Fibroblast of skin of back (primary cell): ENCODE measurements at regions not wholly inside any gene's neighbourhood (a gene's known extent, or its start where the extent isn't known, plus 50 kb on each side); places are given as distances from the start of the nearest gene placed in this dataset.
"Not testable (repeated sequence)": the region's sequence is repeated elsewhere in the genome, so short reads cannot be mapped to it uniquely, and the experiment has no call there.

Source experiments
- DNase-seq: peaks from one replicate; pipeline ENCODE4 v3.0.0-alpha.2; 2013

DNA sequence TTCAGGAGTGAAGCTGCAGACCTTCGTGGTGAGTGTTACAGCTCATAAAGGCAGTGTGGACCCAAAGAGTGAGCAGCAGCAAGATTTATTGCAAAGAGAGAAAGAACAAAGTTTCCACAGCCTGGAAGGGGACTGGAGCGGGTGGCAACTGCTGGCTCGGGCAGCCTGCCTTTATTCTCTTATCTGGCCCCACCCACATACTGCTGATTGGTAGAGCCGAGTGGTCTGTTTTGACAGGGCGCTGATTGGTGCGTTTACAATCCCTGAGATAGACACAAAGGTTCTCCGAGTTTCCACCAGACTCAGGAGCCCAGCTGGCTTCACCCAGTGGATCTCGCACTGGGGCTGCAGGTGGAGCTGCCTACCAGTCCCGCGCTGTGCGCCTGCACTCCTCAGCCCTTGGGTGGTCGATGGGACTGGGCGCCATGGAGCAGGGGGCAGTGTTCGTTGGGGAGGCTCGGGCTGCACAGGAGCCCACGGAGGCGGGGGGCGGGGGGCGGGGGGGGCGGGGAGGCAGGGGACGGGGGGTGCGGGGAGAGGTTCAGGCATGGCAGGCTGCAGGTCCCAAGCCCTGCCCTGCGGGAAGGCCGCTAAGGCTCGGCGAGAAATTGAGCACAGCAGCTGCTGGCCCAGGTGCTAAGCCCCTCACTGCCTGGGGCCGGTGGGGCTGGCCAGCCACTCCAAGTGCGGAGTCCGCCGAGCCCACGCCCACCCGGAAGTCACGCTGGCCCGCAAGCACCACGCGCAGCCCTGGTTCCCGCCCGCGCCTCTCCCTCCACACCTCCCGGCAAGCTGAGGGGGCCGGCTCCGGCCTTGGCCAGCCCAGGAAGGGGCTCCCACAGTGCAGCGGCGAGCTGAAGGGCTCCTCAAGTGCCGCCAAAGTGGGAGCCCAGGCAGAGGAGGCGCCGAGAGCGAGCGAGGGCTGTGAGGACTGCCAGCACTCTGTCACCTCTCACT is 59.9 kb upstream of the EN2 start:
- DNase-seq, result not testable (repeated sequence)

DNA sequence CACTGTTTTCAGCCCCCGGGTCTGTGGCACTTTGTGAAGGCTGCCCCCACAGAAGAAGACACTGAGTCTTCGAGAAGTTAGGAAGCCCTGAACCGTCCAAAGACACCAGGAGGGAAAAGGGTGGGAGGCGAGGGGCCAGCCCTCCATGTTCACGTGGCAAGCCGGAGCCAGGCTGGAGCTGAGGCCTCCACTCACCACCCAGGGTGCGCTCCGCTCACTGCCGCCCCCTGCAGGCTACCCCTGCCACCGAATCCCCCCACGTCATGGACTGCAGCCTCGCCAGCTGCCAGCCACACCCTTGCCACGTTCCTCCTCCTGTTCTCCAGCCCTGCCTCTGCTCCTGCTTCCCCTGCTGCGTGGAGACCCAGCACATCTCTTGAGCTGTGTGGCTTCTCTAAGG is 59.0 kb upstream of the EN2 start:
- no peak for DNase-seq

DNA sequence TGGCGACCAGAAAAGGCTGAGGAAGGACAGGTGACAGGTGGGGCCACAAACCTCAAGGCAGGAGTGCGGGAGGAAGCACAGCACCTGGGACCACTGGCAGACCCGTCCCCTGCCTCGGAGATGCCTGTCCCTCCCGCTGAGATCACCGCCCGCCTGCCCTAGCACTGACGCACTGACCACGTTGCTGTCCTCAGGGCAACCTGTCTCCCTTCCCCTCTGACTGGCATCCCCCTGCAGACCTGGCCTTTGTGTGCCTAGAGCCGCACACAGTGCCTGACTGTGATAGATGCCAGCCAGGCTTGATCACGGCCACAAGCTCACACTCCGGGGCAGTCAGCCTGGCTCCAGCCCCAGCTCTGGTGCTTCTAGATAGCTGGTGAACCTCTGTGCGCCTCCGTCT is 58.4 kb upstream of the EN2 start:
- no peak for DNase-seq

DNA sequence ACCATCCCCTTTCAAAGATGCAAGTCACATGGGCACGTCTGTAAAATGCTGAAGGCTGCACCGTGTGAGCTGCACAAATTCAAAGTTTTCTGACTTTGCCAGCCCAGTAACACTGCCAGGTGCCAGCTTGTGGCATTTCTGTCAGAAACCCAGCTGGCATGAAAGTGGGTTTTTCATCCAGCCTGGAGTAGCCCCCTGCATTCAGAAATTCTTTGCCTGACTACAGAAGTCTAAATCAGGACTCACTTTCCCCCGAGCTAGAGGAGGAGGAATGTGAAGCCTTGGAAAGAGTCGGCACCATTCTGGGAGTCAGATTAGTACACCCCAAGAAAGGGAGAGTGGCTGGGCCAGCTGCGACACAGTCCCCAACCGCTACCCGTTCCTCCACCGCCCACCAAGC is 56.7 kb upstream of the EN2 start:
- DNase-seq, result no peak

DNA sequence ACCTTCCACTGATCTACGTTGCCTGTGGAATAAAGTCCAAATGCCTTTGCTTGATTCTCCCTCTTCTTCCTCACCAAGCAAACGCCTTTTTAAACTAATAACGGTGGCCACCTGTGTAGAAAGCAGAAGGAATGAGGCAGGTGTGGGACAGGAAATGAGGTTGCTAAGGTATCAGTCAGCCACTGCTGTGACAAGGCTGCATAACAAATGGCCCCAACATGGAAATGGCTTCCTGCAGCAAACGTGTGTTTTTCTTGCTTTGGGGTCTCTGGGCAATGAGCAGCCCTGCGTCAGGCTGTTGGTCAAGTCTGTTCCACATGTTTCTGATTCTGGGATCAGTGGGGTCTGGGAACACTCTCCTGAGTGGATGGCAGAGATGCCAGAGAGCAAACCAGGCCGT is 56.0 kb upstream of the EN2 start:
- DNase-seq, result no peak

DNA sequence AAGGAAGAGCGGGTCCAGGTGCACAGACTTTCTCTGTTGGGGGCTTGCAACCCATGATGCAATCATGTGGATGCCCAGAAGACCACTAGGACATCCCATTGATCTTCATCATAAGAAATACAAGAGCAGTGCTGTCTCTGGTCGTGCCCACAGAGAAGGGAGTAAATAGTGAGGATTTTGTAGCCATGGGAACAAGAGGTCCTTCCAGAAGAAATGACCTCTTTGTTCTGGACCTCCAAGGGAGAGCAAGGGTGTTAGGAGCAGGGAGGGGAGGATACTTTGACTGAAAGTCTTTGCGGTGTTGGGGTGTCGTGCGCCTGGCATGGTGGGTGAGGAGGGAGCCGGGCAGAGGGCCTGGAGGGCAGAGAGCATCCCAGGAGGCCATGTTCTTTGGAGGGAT is 55.0 kb upstream of the EN2 start:
- no peak for DNase-seq

DNA sequence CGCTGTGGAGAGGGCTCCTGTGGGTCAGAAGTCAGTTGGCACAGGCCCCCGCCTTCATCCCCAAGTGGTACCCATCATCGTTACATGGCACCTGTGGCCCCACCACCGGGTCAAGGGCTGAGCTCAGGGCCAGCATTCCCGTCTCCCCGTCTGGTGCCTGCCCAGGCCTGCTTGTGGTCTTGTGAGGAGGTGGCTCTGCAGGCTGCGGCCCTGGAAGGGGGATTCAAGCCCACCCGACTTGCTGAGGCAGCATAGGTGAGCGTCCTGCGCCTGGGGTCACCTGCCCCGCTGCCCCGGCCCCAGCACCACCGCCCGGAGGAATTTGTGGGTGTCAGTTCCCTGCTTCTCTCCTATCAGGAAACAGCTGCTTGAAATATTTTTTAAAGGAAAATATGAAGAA is 53.0 kb upstream of the EN2 start:
- no peak for DNase-seq

DNA sequence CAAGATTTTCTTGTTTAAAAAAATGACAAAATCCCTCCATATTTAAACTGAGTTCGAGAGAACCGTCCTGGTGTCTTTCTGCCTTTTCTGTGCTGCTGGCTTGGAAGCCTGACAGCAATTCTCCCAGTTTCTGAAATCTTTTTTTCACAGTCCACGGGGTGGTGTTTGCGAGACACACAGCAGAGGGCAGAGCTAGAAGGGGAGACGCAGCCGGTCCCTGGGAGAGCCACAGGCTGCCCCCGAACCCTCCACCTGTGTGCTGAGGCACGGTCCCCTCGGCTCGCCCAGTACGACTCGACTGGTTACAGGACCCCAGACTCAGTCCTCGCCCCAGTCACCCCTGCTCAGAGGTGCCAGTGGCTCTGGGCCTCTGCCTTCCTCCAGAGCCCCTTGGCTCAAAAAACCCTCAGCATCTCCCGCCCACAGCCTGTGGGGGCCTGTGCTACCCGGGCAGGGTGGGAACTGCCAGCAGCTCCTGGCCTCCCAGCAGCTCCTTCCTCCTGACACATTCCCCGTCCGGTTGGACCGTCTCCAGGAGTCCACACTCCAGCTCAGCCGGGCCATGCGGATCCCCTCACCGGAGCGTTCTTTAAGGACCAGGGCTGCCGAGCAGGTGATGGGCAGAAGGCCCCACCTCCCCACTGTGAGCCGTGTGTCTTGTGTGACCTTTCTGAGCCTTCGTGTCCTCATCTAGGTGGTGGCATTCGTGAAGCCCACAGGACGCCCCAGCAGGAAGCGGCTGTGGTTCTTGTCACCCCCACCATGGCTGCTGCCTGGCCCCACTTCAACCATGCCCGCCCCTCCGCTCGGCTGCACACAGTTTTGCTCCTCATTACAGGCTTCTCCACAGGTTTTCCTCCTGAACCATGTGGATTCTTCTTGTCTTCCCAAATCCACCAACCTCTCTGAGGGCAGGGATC is 52.3 kb upstream of the EN2 start:
- no peak for DNase-seq

DNA sequence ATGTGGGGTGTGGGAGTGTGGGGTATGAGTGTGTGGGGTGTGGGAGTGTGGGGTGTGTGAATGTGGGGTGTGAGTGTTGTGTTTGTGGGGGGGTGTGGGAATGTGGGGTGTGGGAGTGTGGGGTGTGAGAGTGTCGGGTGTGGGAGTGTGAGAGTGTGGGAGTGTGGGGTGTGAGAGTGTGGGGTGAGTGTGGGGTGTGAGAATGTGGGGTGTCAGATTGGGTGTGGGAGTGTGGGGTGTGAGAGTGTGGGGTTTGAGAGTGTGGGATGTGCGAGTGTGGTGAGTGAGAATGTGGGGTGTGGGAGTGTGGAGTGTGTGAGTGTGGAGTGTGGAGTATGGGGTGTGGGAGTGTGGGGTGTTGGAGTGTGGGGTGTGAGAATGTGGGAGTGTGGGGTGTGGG is 50.1 kb upstream of the EN2 start:
- no peak for DNase-seq
